ENCODE measurements at regions not wholly inside any gene's neighbourhood (a gene's known extent, or its start where the extent isn't known, plus 50 kb on each side); places are given as distances from the start of the nearest gene placed in this dataset.

DNA sequence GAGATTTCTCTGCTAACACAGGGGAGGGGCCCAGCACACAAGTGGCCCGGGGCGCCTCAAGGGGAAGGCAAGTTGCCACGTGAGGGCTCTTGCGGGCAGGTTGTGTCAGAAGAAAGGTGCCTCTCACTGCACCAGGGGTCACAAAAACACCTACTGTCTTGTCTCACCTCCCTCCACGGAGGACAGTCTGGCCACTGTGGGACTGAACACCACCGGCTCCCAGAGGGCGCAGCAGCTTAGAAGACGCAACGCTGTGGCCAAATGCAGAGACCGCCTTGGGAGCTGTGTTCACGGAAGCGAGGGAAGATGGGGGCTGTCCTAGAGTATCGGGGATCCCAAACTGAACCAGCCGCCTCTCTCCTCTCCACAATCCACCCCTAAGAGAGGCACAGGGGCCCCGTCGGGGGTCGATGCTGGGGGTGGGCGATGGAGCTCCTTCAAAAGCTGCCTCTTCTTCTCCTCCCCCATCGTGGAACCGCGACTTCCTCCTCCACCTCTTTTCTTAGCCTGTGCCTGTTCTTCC lies 177.5 kb downstream of the FOXO1 start:
- TF ChIP-seq, protein P1, sequence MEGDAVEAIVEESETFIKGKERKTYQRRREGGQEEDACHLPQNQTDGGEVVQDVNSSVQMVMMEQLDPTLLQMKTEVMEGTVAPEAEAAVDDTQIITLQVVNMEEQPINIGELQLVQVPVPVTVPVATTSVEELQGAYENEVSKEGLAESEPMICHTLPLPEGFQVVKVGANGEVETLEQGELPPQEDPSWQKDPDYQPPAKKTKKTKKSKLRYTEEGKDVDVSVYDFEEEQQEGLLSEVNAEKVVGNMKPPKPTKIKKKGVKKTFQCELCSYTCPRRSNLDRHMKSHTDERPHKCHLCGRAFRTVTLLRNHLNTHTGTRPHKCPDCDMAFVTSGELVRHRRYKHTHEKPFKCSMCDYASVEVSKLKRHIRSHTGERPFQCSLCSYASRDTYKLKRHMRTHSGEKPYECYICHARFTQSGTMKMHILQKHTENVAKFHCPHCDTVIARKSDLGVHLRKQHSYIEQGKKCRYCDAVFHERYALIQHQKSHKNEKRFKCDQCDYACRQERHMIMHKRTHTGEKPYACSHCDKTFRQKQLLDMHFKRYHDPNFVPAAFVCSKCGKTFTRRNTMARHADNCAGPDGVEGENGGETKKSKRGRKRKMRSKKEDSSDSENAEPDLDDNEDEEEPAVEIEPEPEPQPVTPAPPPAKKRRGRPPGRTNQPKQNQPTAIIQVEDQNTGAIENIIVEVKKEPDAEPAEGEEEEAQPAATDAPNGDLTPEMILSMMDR (IDR thresholded peaks at IDR 0.05; ENCODE audit: insufficient read depth, low read length, poor library complexity, severe bottlenecking), result no peak
- TF ChIP-seq EZH2phosphoT487 (conservative IDR thresholded peaks at IDR 0.05; ENCODE audit: low read length), result no peak

All from SU-DHL-6 (cell line).